ENCODE measurements at regions not wholly inside any gene's neighbourhood (a gene's known extent, or its start where the extent isn't known, plus 50 kb on each side); places are given as distances from the start of the nearest gene placed in this dataset.

DNA sequence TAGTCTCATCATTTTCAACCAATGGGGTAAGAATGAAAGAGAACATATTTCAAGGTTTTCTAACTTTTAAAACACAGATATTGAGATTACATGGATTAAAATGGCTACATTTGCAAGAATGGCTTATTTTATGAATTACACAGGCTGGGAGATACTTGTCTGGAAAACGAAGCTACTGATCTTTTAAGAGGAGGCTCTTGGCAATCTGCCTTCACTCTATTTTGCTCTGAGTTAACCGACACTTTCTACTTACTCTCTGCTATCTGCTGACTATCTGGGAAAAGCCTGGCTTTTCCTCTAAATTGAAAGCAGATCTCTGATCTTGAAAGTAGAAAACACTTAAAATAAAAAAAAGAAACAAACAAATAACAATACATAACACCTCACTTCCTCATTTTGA, 325.4 kb upstream of the LINC00305 start:
- H3K36me3 ChIP-seq: no peaks in the 10 kb centered on the region
- no peaks in the 10 kb centered on the region for H3K27me3 ChIP-seq
- DNase-seq (ENCODE audit: low spot score): no peak
- H3K9me3 ChIP-seq: no peaks in the 10 kb centered on the region
- H3K4me1 ChIP-seq: no peaks in the 10 kb centered on the region
- TF ChIP-seq, protein P1, sequence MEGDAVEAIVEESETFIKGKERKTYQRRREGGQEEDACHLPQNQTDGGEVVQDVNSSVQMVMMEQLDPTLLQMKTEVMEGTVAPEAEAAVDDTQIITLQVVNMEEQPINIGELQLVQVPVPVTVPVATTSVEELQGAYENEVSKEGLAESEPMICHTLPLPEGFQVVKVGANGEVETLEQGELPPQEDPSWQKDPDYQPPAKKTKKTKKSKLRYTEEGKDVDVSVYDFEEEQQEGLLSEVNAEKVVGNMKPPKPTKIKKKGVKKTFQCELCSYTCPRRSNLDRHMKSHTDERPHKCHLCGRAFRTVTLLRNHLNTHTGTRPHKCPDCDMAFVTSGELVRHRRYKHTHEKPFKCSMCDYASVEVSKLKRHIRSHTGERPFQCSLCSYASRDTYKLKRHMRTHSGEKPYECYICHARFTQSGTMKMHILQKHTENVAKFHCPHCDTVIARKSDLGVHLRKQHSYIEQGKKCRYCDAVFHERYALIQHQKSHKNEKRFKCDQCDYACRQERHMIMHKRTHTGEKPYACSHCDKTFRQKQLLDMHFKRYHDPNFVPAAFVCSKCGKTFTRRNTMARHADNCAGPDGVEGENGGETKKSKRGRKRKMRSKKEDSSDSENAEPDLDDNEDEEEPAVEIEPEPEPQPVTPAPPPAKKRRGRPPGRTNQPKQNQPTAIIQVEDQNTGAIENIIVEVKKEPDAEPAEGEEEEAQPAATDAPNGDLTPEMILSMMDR (IDR thresholded peaks at IDR 0.05): no peak
- H3K27ac ChIP-seq: no peak overlapping the region
- no peak overlapping the region for H3K4me3 ChIP-seq

DNA sequence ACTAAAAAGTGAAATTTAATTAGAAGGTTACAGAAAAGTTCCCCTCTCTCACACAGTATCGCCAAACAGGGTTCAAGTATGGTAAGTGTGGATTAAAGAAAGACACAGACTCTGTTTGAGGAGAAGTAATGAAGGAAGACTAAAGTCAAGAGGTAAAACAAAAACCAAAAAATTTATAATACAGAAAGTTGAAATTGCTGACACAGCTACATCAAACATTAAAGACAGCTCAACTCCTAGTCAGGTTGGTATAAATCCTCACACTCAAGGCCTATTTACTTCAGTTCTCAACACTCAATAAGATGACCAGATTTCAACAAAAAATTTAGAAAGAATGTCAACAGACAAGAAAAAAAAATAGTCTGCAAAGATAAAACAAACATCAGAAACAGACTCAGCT, 300.5 kb upstream of the LINC00305 start:
- Histone ChIP-seq H3K9me3 (no peaks in the 10 kb centered on the region), H3K36me3 (no peaks in the 10 kb centered on the region), H3K27ac (no peak overlapping the region), H3K4me3 (no peak overlapping the region), H3K27me3 (no peaks in the 10 kb centered on the region), H3K4me1 (no peaks in the 10 kb centered on the region)
- TF ChIP-seq, protein P1 (IDR thresholded peaks at IDR 0.05): no peak
- DNase-seq (ENCODE audit: low spot score): no peak

DNA sequence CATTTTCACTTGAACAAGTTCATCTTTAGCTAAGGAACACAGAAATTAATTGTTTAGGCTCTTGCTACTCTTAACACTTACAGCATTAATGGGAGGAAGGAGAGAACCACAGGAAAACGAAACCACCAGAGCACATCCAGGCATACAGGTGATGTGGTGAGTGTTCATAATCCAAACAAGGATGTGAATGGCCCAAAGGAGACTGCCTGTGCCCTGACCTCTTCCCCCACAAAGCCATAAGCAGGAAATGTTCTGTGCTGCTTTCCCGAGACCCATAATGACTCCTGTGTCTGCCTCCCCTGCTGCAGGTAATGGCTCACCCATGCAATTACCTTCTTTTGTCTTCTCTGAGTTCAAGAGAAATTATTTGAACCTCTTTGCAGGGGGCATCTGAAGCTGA, 295.9 kb upstream of the LINC00305 start:
- Histone ChIP-seq H3K9me3 (no peaks in the 10 kb centered on the region), H3K27me3 (no peaks in the 10 kb centered on the region), H3K4me3 (no peak overlapping the region), H3K4me1 (no peaks in the 10 kb centered on the region), H3K27ac (no peak overlapping the region), H3K36me3 (no peaks in the 10 kb centered on the region)
- no peak for DNase-seq (ENCODE audit: low spot score)
- TF ChIP-seq, protein P1 (IDR thresholded peaks at IDR 0.05): no peak

DNA sequence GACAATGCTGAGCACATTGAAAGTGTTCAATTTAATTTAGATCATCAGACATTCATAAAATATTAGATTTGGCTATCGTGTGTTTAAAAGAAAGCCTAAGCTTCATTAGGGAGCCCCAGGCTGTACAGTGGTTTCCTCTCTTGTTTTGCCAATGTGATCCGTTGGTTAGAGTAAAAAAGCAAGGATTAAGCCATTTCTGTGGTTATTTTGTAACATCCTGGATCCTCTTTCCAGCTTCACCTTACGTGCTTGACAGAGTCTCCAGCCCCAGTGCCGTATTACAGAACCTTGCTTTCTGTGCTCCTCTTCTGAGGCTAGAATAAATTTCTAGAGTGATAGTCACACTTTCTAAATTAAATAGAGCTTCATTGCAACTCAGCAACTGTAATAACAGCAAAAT, 289.3 kb upstream of the LINC00305 start:
- Histone ChIP-seq H3K4me3 (no peak overlapping the region), H3K36me3 (no peaks in the 10 kb centered on the region), H3K27me3 (no peaks in the 10 kb centered on the region), H3K9me3 (peaks cover 0 to 17% of the 10 kb centered on the region in 2 donors), H3K4me1 (no peaks in the 10 kb centered on the region), H3K27ac (no peak overlapping the region)
- DNase-seq (ENCODE audit: low spot score): no peak
- TF ChIP-seq, protein P1 (IDR thresholded peaks at IDR 0.05): no peak

DNA sequence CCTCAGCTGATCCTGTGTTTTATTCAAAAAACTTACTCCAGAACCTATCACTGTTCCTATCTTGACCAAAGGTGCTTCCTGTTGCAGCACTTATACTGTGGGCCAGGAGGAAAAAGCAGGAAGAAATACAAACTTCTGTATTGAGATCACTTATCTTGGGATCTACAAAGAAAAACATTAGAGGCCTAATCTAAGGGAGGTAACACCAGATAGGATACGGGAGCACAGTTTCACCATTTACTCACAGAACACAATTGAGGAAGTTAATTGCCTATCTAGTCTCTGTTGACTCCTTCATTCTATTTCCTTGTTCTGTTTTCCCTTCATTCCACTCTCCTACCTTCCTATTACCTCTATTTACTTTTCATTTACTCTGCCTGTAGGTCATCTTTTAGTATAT, 287.2 kb upstream of the LINC00305 start:
- H3K9me3 ChIP-seq: peaks cover 0 to 29% of the 10 kb centered on the region in 2 donors
- no peaks in the 10 kb centered on the region for H3K27me3 ChIP-seq
- no peaks in the 10 kb centered on the region for H3K36me3 ChIP-seq
- TF ChIP-seq, protein P1 (IDR thresholded peaks at IDR 0.05): no peak
- no peak for DNase-seq (ENCODE audit: low spot score)
- H3K27ac ChIP-seq: no peak overlapping the region
- H3K4me3 ChIP-seq: no peak overlapping the region
- no peaks in the 10 kb centered on the region for H3K4me1 ChIP-seq

DNA sequence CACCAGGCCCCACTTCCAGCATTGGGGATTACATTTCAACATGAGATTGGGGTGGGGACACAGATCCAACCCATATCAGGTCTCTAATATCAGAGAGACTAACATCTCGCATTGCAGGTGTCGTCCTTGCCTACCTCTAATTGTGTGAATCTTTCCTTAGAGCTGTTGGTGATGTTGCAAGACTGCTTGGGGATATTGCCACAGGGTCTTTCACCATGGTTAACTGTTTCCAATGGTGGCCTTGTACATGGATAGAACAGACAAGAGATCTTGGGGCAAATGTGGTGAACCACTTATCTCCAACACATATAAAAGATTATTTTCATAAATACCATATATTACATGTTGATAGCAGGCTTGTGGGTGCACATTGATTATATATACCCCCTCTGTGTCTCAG, 270.3 kb upstream of the LINC00305 start:
- H3K27ac ChIP-seq: no peak overlapping the region
- H3K4me3 ChIP-seq: no peak overlapping the region
- no peaks in the 10 kb centered on the region for H3K36me3 ChIP-seq
- TF ChIP-seq, protein P1 (IDR thresholded peaks at IDR 0.05): no peak
- DNase-seq (ENCODE audit: low spot score): no peak
- H3K27me3 ChIP-seq: no peaks in the 10 kb centered on the region
- no peaks in the 10 kb centered on the region for H3K9me3 ChIP-seq
- no peaks in the 10 kb centered on the region for H3K4me1 ChIP-seq

Data from right atrium auricular region (tissue), 2 donors.